ENCODE measurements at regions not wholly inside any gene's neighbourhood (a gene's known extent, or its start where the extent isn't known, plus 50 kb on each side); places are given as distances from the start of the nearest gene placed in this dataset.

GRCh38 chr21:32131164-32131563, 147.7 kb downstream of the MIS18A start:
- TF ChIP-seq, protein P1, sequence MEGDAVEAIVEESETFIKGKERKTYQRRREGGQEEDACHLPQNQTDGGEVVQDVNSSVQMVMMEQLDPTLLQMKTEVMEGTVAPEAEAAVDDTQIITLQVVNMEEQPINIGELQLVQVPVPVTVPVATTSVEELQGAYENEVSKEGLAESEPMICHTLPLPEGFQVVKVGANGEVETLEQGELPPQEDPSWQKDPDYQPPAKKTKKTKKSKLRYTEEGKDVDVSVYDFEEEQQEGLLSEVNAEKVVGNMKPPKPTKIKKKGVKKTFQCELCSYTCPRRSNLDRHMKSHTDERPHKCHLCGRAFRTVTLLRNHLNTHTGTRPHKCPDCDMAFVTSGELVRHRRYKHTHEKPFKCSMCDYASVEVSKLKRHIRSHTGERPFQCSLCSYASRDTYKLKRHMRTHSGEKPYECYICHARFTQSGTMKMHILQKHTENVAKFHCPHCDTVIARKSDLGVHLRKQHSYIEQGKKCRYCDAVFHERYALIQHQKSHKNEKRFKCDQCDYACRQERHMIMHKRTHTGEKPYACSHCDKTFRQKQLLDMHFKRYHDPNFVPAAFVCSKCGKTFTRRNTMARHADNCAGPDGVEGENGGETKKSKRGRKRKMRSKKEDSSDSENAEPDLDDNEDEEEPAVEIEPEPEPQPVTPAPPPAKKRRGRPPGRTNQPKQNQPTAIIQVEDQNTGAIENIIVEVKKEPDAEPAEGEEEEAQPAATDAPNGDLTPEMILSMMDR (IDR thresholded peaks at IDR 0.05; ENCODE audit: insufficient read depth, low read depth, low read length, missing control alignments) = no peak
- DNase-seq (ENCODE audit: low read depth) = no peak
- no peak overlapping the region for H3K4me3 ChIP-seq (ENCODE audit: low read length)

DNA sequence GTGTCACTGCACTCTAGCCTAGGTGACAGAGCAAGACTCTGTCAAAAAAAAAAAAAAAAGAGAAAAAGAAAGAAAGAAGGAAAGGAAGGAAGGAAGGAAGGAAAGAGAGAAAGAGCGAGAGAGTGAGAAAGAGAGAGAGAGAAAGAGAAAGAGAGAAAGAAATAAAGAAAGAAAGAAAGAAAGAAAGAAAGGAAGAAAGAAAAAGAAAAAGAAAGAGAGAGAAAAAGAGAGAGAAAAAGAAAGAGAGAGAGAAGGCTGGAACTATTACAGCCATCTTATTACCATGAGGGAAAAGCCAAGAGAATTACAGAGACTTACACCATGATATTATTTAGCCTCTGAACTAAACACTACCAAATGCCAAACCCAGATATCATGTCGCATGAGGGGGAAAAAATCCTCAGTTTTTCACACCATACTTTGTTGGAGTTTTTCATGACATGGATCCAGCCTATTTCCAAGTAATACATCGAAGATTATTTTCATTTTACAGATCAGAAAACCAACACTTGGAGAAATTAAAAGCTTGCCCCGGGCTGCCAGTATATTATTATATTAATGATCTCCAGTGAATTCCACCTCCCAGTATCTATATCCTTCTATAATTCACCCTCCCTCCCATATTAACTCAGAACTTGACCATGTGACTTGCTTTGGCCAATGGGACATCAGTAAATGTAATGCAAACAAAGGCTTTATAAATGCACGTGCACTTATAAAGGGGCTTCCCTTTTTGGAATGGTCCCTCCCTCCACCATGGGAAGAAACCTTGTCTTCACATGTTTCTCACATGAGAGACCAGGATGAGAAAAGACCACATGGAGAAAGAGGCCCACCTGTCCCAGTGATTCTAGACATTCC, 148.6 kb downstream of the MIS18A start:
- DNase-seq (ENCODE audit: low read depth) = no peak
- H3K4me3 ChIP-seq (ENCODE audit: low read length) = no peak overlapping the region
- TF ChIP-seq, protein P1 (IDR thresholded peaks at IDR 0.05; ENCODE audit: insufficient read depth, low read depth, low read length, missing control alignments) = no peak

- H3K4me3 ChIP-seq (ENCODE audit: low read length) = no peak overlapping the region
- DNase-seq (ENCODE audit: low read depth) = no peak
- TF ChIP-seq, protein P1 (IDR thresholded peaks at IDR 0.05; ENCODE audit: insufficient read depth, low read depth, low read length, missing control alignments) = no peak
Observed at GRCh38 chr21:32127081-32127480, 151.8 kb downstream of the MIS18A start.

GRCh38 chr21:32122082-32122481, 156.8 kb downstream of the MIS18A start:
- H3K4me3 ChIP-seq (ENCODE audit: low read length) = no peak overlapping the region
- TF ChIP-seq, protein P1 (IDR thresholded peaks at IDR 0.05; ENCODE audit: insufficient read depth, low read depth, low read length, missing control alignments) = no peak
- no peak for DNase-seq (ENCODE audit: low read depth)

GRCh38 chr21:32120230-32120629, 158.6 kb downstream of the MIS18A start:
- DNase-seq (ENCODE audit: low read depth) = no peak
- TF ChIP-seq, protein P1 (IDR thresholded peaks at IDR 0.05; ENCODE audit: insufficient read depth, low read depth, low read length, missing control alignments) = no peak
- no peak overlapping the region for H3K4me3 ChIP-seq (ENCODE audit: low read length)

DNA sequence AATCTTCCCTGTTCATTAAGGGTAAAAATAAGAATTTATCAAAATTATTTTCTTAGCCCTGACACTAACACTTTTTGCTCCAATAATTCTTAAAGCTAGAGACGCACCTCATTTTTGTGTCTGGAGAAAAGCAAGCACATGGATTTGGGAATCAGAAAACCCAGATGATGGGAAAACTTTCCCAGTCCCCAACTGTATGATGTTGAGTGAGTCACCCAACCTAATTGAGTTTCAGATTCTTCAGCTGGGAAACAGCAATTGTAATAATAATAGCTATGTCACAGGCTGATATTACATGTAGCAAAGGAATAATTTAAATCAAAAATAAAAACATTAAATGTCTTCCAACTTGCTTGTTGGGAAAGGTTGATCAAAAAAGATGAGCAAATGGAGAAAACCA, 159.0 kb downstream of the MIS18A start:
- DNase-seq (ENCODE audit: low read depth) = no peak
- TF ChIP-seq, protein P1 (IDR thresholded peaks at IDR 0.05; ENCODE audit: insufficient read depth, low read depth, low read length, missing control alignments) = no peak

GRCh38 chr21:32119389-32119788, 159.5 kb downstream of the MIS18A start:
- no peak overlapping the region for H3K4me3 ChIP-seq (ENCODE audit: low read length)
- no peak for DNase-seq (ENCODE audit: low read depth)
- TF ChIP-seq, protein P1 (IDR thresholded peaks at IDR 0.05; ENCODE audit: insufficient read depth, low read depth, low read length, missing control alignments) = no peak

More for the DNA sequence above, 159.0 kb downstream of the MIS18A start:
- H3K4me3 ChIP-seq (ENCODE audit: low read length) = no peak overlapping the region

Measured in epithelial cell of esophagus (primary cell).